ENCODE measurements at regions not wholly inside any gene's neighbourhood (a gene's known extent, or its start where the extent isn't known, plus 50 kb on each side); places are given as distances from the start of the nearest gene placed in this dataset.

DNA sequence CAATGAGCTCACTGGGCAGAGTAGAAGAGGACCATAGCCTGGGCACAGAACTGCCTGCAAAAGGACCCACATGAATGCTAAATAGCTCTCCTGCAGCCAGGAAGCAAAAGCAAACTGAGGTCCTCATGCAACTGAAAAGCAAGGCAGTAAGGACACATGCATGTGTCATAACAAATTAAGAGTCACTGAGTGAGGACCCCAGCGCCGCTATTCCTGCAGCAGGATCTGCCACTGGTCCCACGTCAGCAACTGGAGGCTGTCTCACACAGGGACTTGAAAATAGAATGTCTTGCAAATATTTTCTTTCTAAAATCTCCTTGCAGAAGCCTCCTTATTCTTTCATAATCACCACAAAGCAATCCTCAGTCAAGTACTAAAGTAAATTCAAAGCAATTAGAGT is 559.6 kb upstream of the DAB1 start:
- no peak for DNase-seq

DNA sequence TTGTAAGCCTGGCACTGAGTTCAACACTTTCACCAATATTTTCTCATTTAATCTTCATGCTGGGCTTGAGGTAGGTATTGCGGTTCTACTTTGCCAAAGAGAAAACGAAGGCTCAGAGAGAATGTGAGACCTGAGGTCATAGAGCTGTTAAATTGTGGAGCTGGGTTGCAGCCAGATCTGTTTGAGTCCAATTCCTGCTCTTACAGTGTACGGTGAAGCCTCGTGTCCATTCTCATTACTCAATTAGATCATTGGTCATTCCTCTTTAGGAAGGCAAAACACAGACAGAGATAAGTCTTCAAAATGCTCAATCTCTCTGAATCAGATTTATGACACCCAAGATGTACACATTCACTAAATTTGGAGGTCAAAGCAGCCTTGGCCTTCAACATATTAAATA is 559.0 kb upstream of the DAB1 start:
- DNase-seq: no peak

DNA sequence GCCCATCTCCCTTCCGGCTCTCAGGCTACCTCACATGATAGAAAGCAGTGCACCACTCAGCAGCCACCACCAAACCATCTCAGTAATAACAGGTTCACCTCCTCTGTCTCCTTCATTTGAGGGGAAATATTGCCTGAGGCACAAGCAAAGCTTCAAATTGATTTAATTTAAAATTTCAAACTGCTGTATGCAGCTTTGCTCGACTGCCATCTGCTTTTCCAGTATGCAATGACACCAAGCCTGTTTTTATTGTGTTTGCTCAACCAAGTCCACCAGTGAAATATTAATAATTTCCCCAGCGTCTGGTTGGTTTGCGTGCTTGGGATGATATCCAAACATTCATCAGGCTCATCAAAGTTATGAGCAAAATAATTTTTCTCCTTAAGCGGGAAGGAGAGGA is 552.4 kb upstream of the DAB1 start:
- DNase-seq: no peak

DNA sequence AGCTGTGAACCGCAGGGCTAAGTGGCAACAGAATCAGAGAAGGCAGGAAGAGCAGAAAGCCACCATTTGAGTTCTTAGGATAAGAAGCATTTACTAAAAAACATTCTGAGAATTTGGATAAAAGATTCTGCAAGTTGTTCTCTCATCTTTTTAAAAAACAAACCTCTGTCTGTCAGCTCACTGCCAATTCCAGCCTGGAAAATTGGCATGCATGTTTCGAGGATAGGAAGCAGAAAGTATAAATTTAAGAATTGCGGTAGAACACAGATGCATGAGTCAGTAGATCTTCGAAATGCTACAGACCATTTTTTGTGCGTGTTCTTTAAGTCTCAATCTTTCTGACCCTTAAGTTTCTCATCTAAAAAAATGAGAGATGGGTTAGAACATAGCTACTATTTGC is 544.5 kb upstream of the DAB1 start:
- no peak for DNase-seq

DNA sequence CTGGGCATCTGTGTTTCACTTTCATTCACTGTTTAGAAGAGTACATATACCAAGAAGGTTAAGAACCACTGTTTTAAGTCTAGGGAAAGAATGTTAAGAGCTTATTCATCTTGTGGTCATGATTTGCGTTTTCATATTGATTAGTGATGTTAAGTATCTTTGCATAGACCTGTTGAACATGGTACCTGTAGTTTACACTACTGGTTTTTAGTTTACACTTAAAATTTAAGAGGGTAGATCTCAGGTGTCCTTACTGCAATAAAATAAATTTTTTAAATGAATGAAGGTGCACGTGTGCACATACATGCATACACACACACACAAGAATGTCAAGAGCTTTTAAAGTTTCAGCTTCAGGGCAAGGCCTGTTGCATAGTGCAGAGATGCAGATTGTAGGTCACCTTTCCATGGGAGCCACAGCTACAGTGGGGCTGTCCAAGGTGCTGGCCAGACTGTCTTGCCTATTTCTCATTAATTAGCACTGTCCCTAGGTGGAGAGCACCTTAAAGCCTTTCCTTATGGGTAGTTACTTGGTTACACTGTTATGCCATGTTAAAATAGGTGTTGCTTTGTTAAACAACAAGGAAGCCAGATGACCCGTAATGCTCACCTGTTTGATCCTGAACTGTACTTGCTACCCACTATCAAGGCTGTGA is 543.0 kb upstream of the DAB1 start:
- no peak for DNase-seq

DNA sequence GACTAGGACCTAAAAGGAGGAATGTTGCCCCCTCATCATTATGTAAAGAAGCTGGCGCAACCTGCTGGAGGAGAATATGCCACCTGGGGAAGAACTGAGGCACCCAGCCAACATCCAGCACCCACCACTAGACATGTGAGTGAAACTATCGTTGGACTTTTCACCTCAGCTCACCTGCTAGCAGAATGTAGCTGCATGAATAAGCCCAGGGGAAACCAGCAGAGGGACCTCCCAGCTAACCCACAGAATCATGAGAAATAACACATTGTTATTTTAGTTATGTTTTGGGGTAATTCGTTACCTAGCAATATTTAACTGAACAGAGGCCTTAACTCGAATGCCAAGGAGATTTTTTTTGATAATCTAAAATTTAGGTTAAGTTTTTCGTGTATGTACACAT is 542.5 kb upstream of the DAB1 start:
- DNase-seq: no peak

DNA sequence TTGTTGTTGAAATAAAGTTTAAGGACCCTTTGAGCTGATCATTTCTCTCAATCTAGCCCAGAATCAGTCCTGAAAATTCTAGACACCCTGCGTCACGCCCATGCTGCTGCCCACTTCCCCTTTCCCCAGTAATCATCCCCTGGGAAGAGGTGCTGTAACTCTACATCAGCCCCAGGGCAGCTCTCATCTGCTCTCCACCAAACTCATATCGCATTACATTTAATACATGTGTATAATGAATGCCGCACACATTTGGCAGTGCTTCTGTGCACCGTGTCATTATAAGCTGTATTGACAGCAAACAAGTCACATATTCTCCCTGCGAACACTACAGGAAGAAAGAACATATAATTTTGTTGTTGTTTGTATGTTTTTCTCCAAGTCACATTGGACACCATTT is 539.7 kb upstream of the DAB1 start:
- no peak for DNase-seq

DNA sequence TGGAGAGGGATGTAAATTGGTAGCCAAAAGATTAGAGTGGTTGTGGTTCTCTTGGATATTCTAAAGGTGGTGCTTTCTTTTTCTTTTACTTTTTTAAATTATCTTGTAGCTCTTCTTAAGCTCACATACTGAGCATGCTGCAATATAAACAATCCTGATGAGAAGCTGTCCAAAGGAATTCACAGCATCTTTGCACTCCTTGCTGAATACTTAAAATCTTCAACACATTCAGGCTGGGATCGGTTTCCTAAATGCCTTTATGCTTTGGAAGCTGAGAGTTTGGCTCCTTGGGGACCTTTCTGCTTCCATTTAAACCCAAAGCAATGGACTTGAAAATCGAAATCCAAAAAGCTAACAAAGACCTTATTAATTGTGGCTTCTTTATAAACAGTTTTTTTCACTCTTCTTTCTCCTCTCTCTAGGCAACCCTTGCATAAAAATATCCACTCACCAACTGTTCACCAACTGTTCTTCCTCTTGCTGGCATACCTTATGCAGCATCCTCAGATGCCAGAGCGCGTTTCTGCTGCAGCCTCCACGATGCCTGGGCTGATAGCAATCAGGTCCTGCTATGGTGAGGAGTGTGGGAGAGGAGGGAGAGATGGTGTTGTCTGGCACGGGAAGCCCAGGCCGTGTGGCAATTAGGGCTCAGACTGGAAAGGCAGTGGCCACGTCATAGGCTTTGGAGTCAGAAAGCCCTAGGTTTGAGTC is 535.8 kb upstream of the DAB1 start:
- DNase-seq: no peak

DNA sequence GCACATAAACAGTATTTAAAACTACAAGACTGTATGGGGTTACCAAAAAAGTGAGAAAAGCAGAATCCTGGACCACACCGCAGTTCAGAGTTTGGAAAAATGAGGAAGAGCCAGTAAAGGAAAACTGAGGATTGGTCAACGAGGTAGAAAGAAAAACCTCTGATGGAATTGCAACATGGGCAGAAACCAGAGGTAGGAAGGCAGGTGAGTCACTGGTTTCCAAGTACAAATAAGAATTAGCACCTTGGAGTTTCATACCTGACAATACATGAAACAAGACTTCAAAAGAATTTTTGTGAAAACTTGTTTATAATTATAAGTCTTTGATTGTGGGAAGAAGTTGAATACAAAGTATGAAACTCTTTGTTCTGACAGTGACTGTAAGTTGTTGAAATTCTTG is 533.7 kb upstream of the DAB1 start:
- DNase-seq: no peak

DNA sequence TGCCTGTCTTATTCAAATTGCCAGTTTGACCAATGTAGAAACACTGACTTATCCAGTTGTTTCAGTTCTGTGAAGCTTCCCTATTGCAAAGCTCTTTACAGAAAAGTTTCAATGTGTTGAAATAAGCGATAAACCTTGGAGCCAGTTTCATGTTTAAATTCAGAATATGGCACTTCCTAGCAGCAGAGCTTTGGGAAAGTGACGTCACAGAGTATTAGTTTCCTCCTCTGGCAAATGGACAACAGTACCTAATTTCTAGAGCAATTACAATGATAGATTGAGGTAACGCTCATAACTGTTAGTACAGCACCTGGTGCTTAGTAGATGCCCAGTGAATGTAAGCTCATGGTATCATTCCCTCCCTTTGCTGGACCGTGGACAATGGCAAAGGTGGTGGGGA is 527.5 kb upstream of the DAB1 start:
- no peak for DNase-seq

DNA sequence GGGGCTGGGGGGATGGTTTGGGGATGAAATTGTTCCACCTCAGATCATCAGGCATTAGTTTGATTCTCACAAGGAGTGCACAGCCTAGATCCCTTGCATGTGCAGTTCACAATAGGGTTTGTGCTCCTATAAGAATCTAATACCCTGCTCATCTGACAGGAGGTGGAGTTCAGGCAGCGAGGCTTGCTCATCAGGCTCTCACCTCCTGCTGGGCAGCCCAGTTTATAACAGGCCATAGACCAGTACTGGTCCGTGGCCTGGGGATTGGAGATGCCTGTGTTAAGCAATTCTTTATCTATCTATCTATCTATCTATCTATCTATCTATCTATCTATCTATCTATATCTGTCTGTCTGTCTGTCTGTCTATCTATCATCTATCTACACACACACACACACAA is 525.3 kb upstream of the DAB1 start:
- no peak for DNase-seq

DNA sequence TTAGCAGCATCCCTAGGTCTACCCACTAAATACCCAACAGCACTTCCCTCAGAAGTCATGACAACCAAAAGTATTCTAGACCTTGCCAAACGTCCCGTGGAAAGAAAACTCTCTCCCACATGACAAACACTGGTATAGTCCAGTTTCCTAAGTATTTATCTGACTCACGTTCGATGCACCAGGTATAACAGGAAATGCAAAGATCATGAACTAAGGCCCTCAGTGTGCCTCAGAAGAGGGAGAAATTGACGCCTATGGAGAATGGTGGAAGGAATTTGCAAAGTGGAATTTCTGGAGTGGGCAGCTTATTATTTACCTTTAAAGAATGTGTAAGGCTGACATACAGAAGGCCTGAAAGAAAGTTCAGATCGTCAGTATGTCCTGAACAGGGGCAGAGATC is 523.6 kb upstream of the DAB1 start:
- no peak for DNase-seq

DNA sequence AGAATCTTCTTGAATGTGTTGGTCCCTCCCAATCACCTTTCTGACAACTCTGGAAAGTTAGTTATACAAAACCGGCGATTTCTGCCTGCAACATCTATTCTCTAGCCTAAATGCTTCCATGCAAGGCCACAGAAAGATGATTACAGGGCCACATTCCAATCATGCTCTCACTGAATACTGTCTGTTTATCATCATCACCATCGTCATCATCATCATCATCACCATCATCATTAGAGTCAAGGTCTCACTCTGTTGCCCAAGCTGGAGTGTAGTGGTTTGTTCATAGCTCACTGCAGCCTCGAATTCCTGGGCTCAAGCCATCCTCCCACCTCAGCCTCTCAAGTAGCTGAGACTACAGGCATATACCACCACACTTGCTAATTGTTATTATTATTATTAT is 521.2 kb upstream of the DAB1 start:
- DNase-seq: no peak

DNA sequence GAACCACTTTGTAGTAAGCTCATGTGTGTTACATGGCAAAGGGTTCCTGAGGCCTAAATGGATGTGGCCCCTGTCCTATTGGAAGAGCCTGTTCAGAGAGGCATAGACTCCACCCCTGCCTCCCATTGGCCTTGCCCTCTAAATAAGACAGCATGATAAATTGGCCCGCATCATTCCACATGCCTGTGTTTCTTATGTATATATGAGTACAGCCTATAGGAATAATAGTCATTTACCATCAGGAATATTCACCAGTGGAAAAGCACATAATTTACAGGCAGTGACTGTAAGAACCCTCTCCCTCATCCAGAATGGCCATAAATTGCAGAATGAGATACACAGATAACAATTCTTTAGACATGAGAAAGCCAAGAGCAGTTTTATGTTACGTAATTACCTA is 519.5 kb upstream of the DAB1 start:
- DNase-seq: no peak

DNA sequence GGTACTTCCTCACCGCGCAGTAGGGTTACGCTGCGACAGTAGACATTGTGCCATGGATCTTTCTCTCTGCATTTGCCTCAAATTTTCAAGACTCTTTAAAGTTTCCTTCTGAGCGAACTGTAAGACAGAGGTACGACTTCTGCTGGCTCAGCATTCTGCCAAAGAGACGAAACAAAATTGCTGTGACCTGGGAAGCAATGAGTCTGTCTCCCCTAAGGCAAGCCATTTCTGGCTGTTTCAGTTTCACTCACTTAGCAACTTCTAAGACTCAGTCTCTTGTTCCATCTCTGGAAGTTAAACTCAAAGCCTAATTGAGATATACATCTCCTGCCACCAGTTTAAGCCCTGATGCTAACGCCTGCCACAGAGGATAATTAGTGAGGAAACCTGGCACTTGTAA is 510.9 kb upstream of the DAB1 start:
- no peak for DNase-seq

DNA sequence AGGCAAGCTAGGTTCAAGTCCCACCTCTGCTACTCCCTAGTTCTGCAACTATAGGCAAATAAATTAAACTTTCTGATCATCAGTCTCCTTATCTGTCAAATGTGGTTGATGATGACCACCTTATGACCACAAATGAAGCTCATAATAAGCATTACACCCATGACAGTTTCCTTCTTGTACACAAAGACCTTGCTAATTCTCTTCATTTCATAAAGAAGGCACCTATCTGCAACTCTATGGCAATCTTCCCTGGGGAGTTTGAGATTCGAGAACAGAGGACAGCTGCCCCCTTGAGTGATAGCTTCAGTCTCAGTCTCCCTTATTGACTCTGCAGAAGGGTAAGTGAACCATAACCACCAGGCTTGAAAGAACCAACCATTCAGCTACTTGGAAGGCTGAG is 503.1 kb upstream of the DAB1 start:
- no peak for DNase-seq

DNA sequence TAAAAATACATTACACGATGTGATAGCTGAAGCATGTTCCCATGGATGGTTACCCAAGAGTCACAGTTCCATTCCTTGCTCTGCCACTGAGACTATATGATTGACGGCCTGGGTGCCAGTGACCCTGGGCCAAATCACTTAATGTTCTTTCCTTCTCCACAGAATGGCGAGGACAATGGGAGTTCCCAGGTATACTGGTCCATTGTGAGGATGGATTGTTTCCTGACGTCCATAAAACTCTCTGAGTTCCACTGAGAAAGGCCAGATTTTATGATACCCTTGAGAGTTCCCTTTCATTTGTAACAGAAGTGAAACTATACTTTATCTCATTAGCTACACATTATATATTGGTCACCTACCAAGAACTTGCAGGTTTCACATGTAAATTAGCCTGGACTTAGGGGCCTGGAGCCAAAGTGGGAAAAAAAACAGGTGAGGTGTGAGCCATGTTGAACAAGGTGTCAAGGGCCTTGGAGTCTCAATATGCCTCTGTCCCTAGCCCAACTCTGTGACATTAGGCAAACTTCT is 502.2 kb upstream of the DAB1 start:
- no peak for DNase-seq

DNA sequence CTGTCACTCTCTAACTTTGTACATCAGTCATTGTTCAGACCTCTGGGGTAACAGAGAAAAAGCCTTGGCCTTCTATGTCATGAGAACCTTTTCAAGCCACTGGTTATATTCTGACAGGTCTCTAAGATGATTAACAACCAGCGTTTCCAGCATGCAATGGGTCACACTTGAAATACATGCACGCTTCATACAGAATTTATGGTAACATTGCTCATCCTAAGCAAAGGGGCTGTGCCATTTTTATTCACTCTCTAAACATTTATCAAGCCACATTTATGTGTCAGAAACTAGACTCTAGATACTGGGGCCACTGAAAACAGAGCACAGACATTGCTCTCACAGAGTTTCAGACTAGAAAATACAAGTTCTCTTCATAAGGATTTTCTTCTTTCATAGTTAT is 501.4 kb upstream of the DAB1 start:
- DNase-seq: no peak

DNA sequence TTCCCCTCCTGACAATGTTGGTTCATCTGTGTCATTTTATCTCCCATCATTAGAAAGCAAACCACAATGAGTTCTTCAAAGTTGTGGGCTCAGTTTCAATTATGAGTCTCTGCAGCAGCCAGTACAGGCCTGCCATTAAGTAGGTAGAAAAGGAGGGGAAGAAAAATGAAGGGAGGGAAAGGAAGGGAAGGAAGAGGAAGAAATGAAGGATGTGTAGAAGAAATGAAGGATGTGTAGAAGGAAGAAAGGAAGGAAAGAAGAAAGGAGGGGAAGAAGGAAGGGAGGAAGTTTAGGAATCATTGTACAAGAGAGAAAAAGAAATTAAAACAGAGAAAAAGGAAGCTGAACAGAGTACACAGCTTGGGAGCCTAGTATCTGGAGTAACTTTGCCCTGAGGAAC is 498.3 kb upstream of the DAB1 start:
- DNase-seq: no peak

DNA sequence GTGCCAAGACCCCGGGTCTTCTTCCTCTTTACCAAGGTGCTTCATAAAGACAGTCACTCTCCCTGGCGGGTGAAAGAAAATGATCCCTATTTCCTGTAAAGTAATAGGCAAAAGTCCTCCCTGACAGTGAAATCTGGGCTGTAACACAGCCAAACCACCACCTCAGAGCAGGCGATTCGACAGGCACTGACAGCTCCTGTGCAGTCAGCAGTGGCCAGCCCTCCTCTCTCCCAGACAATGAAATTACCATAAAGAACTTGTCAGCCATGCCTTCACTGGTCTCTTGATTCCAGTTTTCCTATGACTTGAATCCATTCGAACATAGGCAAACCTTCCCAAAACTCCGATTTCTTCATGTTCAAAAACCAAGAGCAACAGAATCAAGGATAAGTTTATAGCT is 492.2 kb upstream of the DAB1 start:
- no peak for DNase-seq

DNA sequence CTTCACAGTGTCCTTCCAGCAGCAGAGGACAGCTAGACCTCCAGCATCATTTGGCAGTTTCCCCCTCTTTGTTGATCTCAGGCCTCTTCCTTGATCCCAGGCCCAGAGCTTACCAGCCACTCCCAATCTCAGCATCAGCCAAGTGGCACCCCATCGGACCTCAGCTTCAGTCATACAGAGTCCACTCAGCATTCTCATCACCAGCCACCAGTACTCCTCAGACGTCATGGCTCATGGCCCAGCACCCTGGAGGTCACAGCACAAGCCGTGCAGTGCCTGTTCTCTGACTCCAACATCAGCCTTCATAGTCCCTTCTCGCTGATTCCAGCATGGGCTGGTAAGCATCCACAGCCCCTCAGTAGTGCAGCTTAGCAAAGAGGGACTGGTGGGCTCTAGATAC is 487.6 kb upstream of the DAB1 start:
- no peak for DNase-seq

DNA sequence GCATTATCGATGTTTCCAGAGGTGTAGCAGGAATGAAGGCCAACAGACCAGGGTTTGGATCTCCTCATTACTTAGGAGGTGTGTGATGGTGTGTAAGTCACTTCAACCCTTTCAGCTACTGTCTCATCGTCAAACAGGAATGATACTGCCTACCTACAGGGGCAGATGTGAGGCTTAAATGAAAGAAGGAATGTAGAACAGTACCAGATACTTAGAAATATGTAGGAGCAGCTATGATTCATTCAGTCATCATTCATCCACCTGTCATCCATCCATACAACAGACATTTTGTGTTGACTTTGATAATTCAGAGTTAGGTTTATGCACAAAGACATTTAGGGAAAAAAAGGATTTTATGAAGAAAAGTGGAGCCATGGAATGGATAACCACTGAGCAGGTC is 486.9 kb upstream of the DAB1 start:
- no peak for DNase-seq

DNA sequence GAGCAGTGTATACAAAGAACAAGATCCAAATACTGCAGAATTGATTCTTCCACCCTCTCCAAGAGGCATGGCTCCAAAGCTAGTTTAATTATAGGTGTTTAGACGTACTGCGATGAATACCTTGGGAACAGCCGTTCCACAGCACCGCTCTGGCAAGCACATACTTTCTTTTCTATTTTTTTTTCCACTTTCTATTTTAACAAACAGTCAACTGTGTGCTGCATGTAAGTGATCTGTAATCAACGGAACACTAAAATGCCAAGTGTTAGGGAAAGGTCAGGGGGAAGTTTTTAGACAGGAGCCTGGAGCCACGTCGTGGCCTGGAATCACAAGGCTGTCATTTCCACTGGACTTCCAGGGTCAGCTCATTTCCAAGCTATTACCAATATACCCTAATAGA is 486.4 kb upstream of the DAB1 start:
- DNase-seq: no peak

DNA sequence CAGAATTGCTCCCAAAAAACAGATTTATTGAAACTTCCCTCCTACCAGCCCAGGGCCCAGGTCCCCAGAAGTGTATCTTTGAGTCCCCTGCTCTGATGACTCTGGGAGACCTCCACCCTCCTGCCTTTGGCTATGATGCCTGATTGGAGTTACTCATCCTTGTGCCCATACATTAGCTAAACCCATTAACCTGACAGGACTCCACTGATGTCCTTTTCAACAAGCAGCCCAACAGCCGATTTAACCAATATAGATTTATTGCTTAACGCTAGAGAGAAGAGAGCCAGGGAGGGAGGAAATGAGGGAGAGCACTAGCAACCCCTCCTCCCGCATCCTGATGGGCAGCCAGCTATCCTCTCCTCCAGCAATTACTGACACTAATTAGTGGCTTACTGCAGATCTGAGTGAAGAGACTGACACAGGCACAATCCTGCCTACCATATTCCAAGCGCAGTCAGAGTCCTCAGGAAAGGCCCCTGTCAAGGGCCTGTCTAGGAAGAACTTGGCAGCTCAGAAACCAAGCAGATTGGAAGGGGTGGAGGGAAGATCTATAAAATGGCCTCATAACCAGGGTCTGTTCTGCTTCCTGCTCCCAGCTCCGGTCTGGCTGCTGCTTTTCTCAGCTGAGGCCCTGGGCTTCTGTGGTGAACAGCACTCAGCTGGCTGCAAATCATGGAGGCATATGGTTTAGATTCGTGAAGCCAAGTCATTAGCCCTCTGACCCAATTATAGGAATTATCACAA is 484.5 kb upstream of the DAB1 start:
- DNase-seq: no peak
